GM19467 (cell line): ENCODE measurements at regions not wholly inside any gene's neighbourhood (a gene's known extent, or its start where the extent isn't known, plus 50 kb on each side); places are given as distances from the start of the nearest gene placed in this dataset.
"Not testable (repeated sequence)": the region's sequence is repeated elsewhere in the genome, so short reads cannot be mapped to it uniquely, and the experiment has no call there.

Source experiments
- ATAC-seq: cut with Tn5 transposase; IDR thresholded peaks from one replicate; pipeline ENCODE4 v1.9.1; 2021; ENCODE audit warnings: mild to moderate bottlenecking, moderate library complexity; ENCODE audit not compliant: unreplicated experiment

- ATAC-seq, result no peak
Measured at GRCh38 chr4:60913671-60914070, 286.5 kb upstream of the ADGRL3 start.

DNA sequence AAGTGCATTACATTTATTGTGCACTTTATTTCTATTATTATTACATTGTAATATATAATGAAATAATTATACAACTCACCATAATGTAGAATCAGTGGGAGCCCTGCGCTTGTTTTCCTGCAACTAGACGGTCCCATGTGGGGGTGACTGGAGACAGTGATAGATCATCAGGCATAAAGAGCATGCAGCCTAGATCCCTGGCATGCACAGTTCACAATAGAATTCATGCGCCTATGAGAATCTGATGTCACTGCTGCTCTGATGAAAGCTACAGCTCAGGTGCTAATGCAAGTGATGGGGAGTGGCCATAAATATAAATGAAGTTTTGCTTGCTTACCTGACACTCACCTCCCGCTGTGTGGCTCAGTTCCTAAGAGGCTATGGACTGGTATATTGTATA lies 278.4 kb upstream of the ADGRL3 start:
- not testable (repeated sequence) for ATAC-seq

GRCh38 chr4:60923075-60923474 lies 277.1 kb upstream of the ADGRL3 start:
- no peak for ATAC-seq

GRCh38 chr4:60926624-60927023 lies 273.5 kb upstream of the ADGRL3 start:
- ATAC-seq, result no peak

- ATAC-seq, result no peak
Measured at GRCh38 chr4:60930866-60931265, 269.3 kb upstream of the ADGRL3 start.

- ATAC-seq, result no peak
Measured at GRCh38 chr4:60934566-60935295, 265.4 kb upstream of the ADGRL3 start.

DNA sequence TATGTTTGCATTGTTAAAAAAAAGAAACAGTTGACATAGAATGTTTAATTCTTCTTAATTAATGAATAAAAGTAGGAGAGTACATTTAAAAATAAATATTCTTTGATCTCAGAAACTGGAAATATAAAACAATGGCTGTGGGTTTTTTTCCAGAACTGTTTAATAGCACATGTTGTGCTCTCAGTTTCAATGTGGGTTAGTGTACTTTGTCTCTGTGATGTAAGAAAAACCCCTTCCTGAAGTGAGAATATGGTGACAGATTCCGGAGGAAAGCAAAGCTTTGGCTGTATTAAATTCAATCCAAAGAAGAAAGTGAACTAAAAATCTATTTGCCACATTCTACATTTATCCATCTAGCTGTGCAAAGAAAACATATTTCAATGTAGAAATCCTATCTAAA lies 261.9 kb upstream of the ADGRL3 start:
- no peak for ATAC-seq

- ATAC-seq, result no peak
Measured at GRCh38 chr4:60938621-60939020, 261.5 kb upstream of the ADGRL3 start.

DNA sequence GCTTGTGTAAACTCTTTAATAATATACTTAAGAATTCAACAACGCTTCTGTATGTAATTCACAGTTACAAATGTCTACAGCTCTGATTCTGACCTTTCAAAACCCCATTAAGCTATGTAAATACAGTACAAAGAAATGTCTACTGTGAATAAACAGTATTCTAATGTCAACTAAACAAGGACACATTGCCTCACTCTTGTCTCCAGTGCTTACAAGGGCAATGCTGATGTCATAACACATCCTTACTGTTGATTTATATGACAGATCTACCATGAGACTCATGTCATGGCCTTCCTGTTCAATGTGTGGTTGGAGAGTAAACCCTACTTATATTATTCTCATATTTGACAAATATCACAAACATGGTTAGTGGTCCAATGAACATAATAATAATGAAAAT lies 256.1 kb upstream of the ADGRL3 start:
- no peak for ATAC-seq

- no peak for ATAC-seq
Measured at GRCh38 chr4:60945641-60946040, 254.5 kb upstream of the ADGRL3 start.

- ATAC-seq, result no peak
Measured at GRCh38 chr4:60948008-60948407, 252.1 kb upstream of the ADGRL3 start.

- ATAC-seq, result no peak
Measured at GRCh38 chr4:60952921-60953320, 247.2 kb upstream of the ADGRL3 start.

- no peak for ATAC-seq
Measured at GRCh38 chr4:60953826-60954225, 246.3 kb upstream of the ADGRL3 start.

DNA sequence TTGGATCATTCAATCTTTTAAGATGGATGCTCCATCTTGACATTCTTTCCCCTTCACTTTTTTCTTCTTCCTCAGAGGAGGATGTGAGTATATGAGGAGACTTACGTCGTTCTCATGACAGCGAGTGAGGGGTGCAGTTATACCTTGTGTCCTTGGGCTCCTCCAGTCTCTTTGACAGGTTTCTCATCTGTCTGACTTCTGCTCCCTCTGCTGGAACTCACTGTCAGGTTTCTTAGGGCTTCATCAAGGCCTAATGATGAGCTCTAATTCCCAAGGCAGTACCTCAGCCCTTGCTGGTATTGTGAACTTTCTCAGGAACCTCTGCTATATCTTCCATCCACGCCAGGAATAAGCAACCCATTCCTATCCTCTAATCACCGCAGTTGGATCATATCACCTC lies 237.8 kb upstream of the ADGRL3 start:
- ATAC-seq, result no peak

- ATAC-seq, result no peak
Measured at GRCh38 chr4:60981534-60981933, 218.6 kb upstream of the ADGRL3 start.

DNA sequence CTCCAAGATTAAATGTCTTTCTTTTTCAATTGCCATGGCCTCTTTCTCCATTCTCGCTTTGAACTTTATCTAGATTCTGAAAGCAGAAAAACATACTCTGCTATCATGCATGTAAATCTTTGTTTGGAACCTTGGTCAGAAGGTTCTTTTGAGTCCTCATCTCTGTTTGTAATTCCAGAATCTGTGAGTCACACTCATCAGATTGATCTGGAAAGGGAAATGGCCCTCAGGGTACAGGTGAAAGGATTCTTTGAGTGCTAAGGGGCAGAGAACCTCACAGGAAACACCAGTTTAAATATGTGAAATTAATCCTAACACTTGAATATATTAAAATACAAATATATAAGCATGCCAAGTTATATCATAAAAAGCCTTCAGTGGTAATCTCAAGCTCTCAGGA lies 211.0 kb upstream of the ADGRL3 start:
- no peak for ATAC-seq

GRCh38 chr4:60992037-60992436 lies 208.1 kb upstream of the ADGRL3 start:
- ATAC-seq, result no peak

- no peak for ATAC-seq
Measured at GRCh38 chr4:61003301-61003700, 196.8 kb upstream of the ADGRL3 start.

GRCh38 chr4:61004651-61005170 lies 195.4 kb upstream of the ADGRL3 start:
- ATAC-seq, result no peak

DNA sequence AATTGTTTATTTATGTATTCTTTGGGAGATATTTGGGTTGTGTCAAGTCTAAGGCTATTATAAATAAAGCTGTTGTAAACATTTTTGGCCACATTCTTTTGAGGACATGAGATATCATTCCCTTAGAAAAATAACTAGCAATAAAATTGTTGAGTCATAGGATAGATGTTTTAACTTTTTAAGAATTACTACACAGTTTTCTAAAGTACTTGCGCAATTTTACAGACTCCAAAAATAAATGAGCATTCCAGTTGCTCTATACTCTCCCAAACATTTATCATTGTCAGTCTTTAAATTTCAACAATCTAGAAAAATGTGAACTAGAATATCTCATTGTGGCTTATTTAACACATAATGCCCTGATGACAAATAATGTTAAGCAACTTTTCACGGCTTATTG lies 189.1 kb upstream of the ADGRL3 start:
- no peak for ATAC-seq

- not testable (repeated sequence) for ATAC-seq
Measured at GRCh38 chr4:61011936-61012335, 188.2 kb upstream of the ADGRL3 start.

- no peak for ATAC-seq
Measured at GRCh38 chr4:61024610-61025009, 175.5 kb upstream of the ADGRL3 start.

DNA sequence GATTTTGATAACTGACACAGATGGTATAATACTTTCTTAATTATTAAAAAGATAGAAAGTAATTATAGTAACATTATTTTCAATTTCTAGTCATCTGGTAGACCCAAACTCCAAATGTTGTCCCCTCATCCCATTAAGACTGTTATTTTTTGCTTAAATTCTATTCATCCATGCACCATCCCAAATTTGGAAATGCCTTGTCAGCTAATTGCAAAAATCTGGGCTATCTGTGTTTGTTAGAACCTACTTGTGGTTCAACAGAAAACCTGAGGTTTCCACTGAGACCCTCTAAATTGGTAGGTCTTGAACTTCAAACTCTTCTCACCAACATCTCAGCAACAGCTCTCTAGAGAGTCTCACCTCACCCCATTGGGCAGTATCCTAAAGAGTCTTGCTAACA lies 172.2 kb upstream of the ADGRL3 start:
- no peak for ATAC-seq
